Stimulated activated CD8-positive, alpha-beta memory T cell treated with anti-CD3 and anti-CD28 coated beads, Interleukin-4, amount 100 ng/mL, for 24 hours (primary cell): ENCODE measurements at regions not wholly inside any gene's neighbourhood (a gene's known extent, or its start where the extent isn't known, plus 50 kb on each side); places are given as distances from the start of the nearest gene placed in this dataset.
"Not testable (repeated sequence)": the region's sequence is repeated elsewhere in the genome, so short reads cannot be mapped to it uniquely, and the experiment has no call there.

Source experiments
- DNase-seq: peaks from one replicate; pipeline ENCODE4 v3.0.0-alpha.2; 2020; ENCODE audit warnings: low read depth

DNA sequence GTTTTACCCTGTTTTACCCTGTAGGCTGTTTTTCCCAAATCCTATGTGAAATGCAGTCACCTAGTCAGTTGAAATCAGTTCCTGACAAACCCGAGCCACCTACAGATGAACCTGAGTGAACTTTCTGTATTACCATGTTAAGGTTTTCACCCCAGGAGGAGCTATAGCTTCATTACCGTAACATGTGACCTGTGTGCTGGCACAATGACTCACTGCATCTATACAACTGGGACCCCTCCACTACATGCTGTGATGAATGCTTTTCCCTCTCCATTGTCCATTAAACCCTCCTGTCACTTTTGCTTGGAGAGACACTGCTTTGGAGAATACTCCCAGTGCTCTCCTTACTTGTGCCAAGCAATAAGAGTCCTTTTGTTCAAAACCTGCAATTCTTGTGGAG lies 1974.8 kb downstream of the EFNA5 start:
- no peak for DNase-seq

DNA sequence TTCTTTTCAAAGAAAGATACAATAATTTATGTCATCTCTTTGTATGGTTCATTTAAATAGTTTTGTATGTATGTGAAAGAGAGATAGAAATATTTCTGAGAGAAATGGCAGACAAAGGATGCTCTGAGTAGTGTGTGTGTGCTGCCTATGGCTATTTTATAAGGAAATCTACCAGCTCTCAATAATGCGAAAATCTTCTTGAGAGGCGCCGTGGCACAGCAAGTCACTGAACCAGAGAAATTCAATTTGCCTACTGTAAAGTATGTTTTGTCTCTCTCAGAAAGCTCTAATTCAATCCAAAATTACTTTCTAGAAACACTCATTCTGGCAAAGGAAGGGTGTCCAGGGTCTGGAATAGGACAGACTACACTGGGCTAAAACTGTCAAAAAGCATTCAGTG lies 1981.1 kb downstream of the EFNA5 start:
- no peak for DNase-seq

DNA sequence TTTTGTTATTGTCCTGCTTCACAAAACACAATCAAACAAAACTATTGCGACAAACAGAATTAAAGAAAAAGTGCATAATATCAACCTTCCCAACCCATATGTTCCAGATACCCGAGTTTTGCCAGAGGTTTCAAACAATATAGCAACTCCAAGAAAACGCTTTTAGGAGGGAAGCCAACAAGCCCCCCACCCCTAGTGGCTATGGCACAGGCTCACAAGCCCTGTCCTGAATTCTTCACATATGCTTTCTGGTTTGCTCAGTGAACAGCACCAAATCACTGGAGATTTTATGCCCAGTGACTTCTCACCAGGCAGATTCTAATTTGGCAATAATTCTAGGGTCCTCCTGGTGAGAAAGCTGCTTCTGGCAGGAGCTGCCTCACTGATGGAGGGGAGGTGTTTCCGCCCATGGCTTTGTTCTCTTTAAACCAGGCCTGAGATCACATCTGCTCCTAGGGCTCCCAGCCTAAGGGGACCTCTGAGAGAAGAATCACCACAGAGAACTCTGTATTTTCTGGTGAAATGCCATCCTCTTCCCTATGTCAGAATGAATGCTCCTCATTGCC lies 1982.4 kb downstream of the EFNA5 start:
- DNase-seq: no peak

DNA sequence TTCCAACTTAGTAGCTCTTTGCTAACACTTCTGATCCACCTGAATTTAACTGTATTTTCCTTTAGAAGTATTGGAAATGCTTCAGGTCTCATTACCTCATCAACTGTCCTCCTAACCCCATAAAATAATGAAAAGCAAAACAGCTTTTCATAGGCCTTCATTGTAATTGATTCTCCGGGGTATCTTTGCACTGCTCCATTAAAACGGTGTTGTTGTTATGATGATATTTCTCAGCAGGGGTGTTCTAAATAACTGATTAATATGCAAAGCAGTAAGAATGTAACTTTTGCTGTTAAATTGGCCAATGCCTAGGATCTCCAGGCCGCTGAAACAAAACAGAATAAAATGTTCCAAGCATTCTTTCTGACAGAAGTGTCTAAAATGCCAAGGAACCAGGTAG lies 1983.2 kb downstream of the EFNA5 start:
- DNase-seq: no peak

DNA sequence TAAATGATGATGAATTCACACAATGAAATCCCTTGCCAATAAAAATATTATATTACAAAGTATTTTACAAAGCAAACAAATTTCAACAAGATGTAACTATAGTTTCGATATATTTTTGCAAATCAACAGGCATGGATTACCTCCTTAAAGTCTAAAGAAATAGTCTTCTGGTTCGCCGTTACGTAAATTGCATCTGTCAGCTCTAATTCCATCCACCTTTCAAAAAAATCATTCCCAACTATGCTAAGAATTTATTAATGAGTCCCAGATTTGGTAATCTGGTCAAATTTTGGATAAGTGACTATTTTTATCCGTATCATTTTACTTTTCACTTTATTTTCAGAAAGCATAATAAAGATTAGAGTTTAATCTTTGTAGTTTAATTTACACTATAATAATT lies 1984.9 kb downstream of the EFNA5 start:
- no peak for DNase-seq

DNA sequence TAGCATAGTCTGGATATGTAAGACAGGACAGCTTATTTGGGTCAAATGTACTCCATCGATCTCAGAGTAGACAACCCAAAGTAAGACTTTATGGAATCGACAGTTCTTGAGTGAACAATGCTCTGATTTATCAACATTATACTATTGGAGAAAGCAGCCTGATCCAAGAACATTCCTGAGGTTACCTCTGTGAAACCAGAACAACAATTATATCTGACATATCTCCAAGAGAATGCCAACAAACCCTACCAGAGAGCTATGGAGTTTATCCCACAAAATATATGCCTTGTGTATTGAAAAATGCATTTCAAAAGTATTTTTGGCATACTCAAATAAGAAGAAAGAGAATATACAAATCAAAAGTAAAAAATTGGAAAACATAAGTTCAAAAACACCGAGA lies 1985.9 kb downstream of the EFNA5 start:
- no peak for DNase-seq

DNA sequence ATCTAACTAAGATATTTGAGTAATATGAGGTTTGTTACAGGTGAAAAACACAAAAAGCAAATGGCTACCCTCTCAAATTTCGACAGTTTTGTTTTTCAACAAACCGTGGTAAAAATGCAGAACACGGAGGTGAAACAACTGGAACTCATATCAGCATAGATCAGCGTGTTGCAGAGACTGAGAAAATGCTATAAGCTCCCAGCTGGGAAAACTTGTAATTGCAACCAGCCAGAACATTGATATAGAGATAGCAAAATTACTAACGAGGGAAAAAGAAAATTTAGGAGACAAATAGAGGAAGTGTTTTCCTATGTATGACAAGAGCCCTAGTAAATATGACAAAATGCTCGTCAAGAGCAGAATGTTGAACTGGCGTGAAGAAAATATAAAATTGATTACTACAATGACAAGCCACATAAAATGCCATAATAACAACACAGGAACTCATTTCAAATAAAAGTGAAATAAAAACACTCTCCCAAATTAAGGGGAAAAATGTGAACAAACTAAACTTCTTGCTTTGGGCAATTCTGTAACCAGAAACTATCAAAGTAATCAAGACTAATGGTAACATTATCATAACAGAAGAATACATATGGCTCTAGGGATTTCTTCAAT lies 1989.8 kb downstream of the EFNA5 start:
- DNase-seq: no peak

DNA sequence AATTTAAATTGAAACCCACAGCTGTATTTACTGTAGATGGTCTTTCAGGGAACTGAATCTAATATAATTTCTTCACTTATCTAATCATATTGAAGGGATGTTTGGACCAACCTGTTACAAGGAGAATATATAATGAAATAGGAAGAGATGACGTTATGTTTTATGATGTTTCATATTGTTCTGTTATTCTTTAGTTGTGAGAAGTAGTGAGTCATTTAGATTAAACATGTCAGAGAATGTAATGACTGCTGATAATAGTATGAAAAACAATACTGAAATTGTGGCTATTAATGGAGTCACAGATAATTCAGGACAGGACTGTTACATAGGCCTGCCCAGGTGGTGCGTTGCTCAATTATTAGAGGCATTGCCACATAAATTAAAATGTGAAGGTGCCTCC lies 1993.4 kb downstream of the EFNA5 start:
- DNase-seq: no peak

DNA sequence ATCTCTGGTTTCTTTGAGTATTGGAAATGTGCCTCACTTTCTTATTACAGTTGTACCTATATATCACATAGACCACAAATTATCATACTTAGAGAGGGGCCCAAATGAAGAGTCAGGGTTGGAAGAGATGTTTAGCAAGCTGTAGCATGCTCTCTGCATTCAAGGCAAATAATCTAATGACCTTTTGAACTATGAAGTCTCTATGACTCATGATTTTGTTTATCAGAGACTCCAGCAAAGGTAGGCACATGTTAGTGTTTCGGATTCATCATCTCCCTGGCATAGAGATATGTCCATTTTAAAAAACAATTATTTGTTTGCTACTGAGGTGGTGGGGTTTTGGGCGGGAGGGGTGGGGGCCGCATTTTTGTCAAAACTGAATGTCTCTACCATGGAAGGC lies 2000.1 kb downstream of the EFNA5 start:
- no peak for DNase-seq

DNA sequence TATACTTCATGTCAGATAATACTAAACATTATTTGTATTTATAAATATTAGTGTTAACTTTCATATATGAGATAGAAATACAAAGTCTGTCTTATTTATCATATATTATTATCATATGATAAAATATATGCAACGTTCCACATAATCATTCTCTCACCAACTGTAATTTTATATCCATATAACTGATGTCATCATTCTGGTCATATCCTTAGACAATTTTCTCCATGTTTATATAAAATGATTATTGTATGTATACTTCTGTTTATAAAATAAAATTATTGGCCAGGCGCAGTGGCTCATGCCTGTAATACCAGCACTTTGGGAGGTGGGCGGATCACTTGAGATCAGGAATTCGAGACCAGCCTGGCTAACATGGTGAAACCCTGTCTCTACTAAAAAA lies 2007.1 kb downstream of the EFNA5 start:
- DNase-seq: no peak

DNA sequence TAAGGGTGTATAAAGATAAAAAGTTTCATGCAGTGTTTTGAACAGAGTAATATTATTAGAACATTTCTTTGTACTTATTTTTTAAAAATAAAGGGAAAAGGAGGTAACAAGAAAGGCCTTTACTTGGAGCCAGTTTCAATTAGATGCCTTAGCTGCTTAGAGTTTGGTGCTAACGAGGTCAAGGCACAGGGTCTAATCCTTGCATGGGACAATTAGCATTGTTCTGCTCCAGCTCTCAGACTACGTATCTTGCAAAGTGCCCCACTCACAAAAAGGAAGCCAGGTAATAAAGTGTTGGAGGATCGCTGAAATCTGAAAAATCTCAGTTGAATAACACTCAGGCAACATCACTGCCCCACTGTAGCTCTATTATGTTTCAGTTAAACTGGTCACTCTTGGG lies 2011.3 kb downstream of the EFNA5 start:
- no peak for DNase-seq

DNA sequence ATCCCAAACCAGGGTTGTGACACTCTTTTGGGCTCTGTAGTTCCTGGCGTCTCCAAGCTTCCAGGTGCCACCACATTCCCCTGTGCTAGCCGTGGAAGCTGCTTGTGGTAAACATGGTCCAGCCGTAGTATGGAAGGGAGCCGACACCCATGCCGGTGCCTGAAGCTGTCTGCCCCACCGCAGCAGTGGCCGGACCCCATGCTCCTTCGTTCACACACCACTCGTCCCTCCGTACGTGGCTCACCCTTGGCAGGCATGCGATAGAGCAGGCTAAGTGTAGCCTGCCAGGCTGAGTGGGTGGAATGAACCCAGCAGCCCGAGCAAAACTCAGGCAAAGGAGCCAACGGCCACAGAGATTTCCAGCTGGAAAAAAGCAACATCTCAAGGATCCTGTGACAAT lies 2030.4 kb downstream of the EFNA5 start:
- no peak for DNase-seq

DNA sequence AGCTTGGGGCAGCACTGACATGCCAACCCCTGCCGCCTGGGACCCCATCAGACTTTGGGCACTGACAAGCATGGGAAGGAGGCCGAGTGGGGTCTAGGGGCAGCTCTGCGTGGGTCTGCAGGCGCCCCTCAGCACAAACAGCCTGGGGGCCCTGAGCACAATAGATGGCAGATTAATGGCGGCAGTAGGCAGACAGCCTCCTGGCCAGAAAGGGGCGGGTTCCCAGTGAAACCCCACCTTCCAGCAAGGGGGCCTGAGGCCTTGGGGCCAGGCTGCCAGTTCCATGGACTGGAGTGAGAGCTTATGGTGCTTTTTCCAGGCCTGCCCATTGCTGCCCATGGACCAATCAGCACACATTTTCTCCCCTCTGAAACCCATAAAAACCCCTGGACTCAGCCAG lies 2031.2 kb downstream of the EFNA5 start:
- no peak for DNase-seq

DNA sequence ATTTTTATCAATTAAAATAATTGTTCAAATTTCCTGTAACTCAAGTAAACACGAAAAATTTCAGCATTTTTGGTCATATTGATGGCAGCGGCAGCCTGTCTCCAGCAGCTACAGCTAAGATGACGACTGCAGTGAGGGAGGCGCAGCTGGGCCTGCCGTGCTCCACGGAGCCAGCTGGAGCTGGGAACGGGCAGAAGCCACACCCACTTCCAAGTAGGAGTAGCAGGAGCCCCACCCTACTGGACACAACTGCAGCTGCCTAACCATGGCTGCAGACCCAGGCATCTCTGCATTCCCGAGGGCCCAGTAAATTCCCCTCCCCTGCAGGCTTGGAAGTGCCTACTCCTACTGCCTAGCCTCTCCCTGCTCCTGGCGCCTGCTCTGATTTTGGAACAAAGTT lies 2031.7 kb downstream of the EFNA5 start:
- DNase-seq: no peak

DNA sequence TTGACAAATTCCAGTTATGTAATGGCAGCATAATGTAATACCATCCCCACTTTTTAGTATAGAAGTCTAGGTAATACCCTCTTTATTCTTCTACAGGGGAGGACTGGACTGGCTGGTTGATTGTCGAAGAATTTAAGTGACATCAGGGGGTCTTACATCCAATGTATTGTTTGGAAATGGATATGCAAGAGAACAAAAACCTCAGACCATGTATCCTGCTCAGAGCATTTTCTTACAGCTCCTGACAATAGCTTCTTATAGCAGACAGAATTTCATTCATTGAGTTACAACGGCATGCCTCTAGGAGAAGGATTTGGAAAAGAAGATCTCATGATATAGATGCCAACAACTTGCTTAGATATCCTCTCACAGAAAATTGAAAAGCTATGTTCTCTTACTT lies 2032.3 kb downstream of the EFNA5 start:
- DNase-seq: no peak

DNA sequence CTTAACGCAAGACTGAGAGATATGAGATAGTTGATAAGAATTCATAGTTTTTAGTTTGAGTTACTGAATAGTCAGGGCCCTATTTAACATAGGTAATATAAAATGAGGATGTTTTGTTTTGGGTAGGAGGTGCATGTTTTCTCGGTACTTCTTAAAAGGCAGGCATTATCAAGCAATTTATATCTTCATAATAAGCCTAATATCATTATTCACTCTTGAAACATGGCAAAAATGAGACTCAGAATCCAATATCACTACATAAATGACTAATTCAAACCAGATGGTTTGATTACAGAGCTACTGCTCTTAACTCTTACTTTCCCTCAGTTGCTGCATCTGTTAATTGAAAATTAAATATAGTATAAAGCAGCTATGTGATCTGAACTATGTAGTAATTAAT lies 2038.7 kb downstream of the EFNA5 start:
- no peak for DNase-seq

DNA sequence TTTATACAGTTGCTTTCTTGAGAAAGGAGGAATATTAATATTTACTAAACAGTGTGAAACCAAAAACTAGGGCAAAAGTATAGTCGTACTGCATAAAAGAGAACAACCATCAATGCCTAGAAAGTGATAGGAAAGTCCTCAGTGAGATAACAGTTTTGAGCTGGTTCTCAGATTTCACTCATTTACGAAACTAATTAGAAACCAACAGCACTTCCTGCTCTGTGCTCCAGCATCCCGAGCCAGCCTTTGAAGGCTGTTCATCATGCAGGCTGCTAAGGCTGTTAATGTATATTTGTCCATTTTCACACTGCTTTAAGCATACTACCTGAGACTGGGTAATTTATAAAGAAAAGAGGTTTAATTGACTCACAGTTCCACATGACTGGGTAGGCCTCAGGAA lies 2039.9 kb downstream of the EFNA5 start:
- no peak for DNase-seq

DNA sequence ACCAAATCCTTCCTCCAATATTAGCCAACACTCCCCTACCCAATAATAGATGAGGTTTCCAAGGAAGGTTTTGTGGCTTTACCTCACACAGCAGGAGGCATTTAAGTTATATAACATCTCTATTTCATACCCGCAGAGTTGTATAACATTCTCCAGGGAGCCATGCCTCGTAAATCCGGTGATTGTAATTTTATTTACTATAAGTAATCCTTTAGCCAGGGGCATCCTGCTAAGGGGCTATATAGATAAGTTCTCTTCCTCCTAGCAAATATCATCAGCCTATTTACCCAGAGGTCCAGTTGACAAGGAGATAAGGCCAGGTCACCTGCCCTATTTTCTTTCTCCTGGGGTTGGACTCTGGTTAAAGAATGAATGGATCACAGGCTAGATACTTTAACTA lies 2051.0 kb downstream of the EFNA5 start:
- no peak for DNase-seq

DNA sequence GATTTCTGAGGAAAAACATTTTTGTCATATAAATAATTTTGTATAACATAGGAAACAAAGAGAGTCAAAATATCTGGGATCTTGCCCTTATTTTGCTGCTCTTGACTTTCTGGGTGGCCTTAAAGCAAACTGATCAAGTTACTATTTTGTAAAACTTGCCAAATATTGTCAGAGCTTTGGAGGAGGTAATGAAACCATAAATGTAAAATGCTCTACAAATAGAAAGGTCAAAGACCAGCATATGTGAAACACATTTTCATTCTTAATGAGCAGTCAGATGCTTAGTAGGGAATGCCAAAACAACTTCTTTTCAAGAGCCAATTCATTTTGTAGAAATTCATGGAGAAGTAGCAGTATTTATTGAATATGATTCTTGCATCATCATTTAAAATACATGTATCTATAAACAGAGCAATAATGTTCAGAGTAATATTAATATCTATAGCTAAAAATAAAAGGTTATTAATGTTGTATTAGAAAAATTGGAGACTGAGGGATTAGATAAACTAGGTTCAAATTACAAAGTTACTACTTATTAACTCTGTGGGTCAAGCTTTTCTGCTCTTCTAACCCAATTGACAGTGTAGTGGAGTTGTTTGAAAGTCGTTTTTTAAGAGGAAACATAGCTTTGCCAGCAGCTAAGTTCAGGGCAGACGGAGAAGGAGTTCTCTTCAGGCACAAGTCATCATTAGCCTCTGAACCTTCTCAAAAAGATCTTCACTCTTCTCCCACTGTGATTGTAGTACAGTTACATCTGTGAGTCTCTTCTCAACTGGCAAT lies 2053.1 kb downstream of the EFNA5 start:
- no peak for DNase-seq

DNA sequence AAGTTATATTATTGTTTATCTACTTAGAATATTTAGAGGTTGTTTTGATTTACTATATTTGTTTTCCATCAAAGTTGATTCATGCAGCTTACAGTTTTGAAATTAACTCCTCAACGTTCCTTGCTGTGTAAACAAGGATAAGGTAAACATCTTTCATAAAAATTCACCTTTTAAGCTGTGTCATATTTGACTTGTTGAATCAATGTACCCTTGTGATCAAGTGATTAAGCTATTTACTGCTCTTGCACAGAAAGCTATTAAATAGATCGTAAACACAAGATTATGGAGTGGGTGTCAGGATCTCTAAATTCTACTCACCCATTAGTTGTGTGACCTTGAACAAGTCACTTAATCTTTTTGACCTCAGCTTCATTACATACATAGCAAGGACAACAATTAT lies 2054.0 kb upstream of the NUDT12 start:
- DNase-seq: no peak

DNA sequence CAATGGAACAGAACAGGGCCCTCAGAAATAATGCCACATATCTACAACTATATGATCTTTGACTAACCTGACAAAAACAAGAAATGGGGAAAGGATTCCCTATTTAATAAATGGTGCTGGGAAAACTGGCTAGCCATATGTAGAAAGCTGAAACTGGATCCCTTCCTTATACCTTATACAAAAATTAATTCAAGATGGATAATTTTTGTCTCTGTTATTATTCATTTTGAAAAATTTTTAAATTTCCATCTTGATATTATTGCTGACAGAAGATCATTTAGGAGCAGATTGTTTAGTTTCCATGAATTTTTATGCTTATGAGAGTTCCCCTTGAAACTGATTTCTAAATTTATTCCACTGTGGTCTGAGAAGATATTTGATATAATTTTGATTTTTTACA lies 2039.8 kb upstream of the NUDT12 start:
- not testable (repeated sequence) for DNase-seq

DNA sequence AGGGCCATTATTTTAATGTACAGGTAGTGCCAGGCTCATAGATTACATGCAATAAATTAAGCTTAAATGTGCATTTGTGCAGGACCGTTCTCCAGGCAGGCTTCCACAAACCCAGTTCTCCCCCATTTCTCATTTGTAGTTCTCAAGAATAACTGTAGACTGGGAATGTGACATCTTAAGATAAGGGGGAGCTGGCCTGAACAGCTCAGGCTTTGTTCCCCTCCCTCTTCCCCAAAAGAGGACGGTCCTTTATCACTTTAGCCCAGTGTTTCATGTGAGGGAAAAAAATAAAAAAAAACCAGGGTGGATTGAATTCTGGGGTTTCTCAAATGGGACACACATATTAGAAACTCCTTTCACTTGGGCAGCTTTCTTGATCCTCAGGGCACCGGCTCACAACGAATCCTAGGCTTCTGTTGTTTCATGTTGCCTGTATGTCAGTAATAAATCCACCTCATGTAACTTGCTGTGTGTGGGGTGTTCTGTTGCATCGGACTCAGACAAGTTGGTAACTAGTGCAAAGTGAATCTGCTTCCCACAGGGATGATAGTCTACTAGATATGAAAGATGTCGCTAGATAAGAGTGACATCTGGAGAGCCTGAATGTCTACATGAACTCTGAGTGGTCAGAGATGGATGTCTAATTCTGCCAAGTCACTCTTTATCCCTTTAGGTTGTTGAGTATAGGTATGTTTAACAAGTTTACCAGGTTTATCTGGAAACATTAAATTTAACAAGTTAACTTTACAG lies 2030.6 kb upstream of the NUDT12 start:
- no peak for DNase-seq
